ENCODE measurements at regions not wholly inside any gene's neighbourhood (a gene's known extent, or its start where the extent isn't known, plus 50 kb on each side); places are given as distances from the start of the nearest gene placed in this dataset.

DNA sequence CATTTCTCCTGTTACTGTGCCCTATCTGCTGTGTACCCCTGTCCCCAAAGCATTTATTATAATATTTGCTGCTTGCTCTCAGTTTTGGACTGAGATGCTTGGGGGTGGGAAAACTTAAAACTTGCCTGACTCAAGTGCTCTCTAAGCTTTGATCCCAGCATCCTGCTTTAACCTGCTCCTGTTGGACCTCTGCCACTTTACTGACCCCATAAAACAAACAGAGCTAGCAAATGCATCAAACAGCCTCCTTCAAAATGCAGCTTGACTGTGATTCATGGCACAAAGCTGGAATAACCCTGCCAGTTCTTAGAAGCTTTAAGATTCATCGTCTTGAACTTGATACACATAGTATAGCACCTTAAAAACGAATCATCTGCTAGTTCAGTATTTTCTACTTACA, 212.5 kb downstream of the DEPDC1B start (continued):
- TF ChIP-seq ZNF155 (tag by site-specific recombination; IDR thresholded peaks at IDR 0.05) (no peak), ZNF274 (IDR thresholded peaks at IDR 0.05; ENCODE audit: low read length) (no peak), ZNF274 (tag by site-specific recombination; IDR thresholded peaks at IDR 0.05; ENCODE audit: borderline replicate concordance) (no peak), ZNF211 (tag by site-specific recombination; IDR thresholded peaks at IDR 0.05; ENCODE audit: low read depth) (no peak), ZSCAN23 (tag by site-specific recombination; IDR thresholded peaks at IDR 0.05) (no peak)

DNA sequence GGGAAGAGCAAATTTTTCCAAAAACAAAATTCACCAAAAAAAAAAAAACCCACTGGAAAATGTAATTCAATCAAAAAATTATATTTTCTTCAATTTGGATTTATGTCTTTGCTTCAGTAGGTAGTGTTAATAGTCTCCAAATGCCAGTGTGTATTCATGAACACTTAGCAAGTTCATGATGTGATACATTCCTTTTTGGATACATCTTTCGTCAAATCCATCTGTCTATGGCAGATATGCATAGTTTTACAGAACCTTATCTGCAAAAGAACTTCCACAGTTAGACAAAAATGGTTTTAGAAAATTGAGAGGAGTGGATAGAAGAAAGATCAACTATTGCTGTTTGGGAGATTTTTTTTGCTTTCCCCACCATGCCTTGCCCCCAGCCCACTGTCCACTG, 214.6 kb downstream of the DEPDC1B start:
- ChIA-PET CTCF (no interaction called here), POLR2A (no interaction called here)
- H3K27ac ChIP-seq (ENCODE audit: extremely low read depth, low read depth, low read length) = no peak overlapping the region
- TF ChIP-seq ZNF768 (tag by site-specific recombination; IDR thresholded peaks at IDR 0.05) (no peak), HOXA7 (CRISPR knock-in tag; IDR thresholded peaks at IDR 0.05; ENCODE audit: borderline replicate concordance) (no peak), GLIS1 (tag by site-specific recombination; IDR thresholded peaks at IDR 0.05) (no peak), ZNF248 (tag by site-specific recombination; IDR thresholded peaks at IDR 0.05) (no peak), ZNF354C (tag by site-specific recombination; IDR thresholded peaks at IDR 0.05; ENCODE audit: borderline replicate concordance, low read depth) (no peak), KLF8 (tag by site-specific recombination; IDR thresholded peaks at IDR 0.05) (no peak), ZNF677 (tag by site-specific recombination; IDR thresholded peaks at IDR 0.05) (no peak), INSM2 (tag by site-specific recombination; IDR thresholded peaks at IDR 0.05) (no peak), TCF7L2 (IDR thresholded peaks at IDR 0.05; ENCODE audit: borderline replicate concordance, low read depth, low read length) (no peak), KLF7 (tag by site-specific recombination; IDR thresholded peaks at IDR 0.05; ENCODE audit: borderline replicate concordance) (no peak), ZNF138 (tag by site-specific recombination; IDR thresholded peaks at IDR 0.05; ENCODE audit: borderline replicate concordance) (no peak), SETDB1 (IDR thresholded peaks at IDR 0.05; ENCODE audit: insufficient read length, low read length) (no peak), ZNF266 (tag by site-specific recombination; IDR thresholded peaks at IDR 0.05; ENCODE audit: low read depth) (no peak), ZFP3 (tag by site-specific recombination; IDR thresholded peaks at IDR 0.05; ENCODE audit: low read depth) (no peak), MEIS1 (CRISPR knock-in tag; IDR thresholded peaks at IDR 0.05; ENCODE audit: borderline replicate concordance) (no peak), ZNF121 (tag by site-specific recombination; IDR thresholded peaks at IDR 0.05) (no peak), ZBTB44 (tag by site-specific recombination; IDR thresholded peaks at IDR 0.05) (no peak), OVOL3 (tag by site-specific recombination; IDR thresholded peaks at IDR 0.05) (no peak)
- no peaks in the 10 kb centered on the region for H3K36me3 ChIP-seq (ENCODE audit: control insufficient read depth in 2 of 2, insufficient read depth in 1 of 2, low read length in 2 of 2)
- no peaks in the 10 kb centered on the region; the same call in 1 of the 2 replicates for H3K4me1 ChIP-seq (ENCODE audit: control insufficient read depth, insufficient read depth, low read length)
- H3K4me3 ChIP-seq (ENCODE audit: low read depth, low read length) = no peak overlapping the region
- H3K9me3 ChIP-seq (ENCODE audit: control insufficient read depth, insufficient read depth, low read depth, low read length) = no peaks in the 10 kb centered on the region

DNA sequence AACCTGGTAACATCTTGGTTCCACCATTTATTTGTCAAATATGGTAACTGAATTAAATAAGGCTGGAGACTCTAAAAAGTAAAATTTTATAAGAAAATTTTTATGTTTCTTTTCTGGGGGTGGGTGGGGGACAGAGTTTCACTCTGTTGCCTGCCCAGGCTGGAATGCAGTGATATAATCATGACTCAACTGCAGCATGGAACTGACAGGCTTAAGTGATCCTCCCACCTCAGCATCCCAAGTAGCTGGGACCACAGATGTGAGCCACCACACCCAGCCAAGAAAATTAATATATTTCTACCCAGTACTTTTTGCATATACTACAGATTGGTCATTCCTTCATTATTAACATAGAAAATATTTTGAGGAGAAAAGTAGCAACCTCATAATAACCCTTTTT, 216.9 kb downstream of the DEPDC1B start:
- no peaks in the 10 kb centered on the region for H3K36me3 ChIP-seq (ENCODE audit: control insufficient read depth in 2 of 2, insufficient read depth in 1 of 2, low read length in 2 of 2)
- no peaks in the 10 kb centered on the region; the same call in 1 of the 2 replicates for H3K4me1 ChIP-seq (ENCODE audit: control insufficient read depth, insufficient read depth, low read length)
- POLR2A ChIA-PET = no interaction called here
- CTCF ChIA-PET = interaction anchor here (0.6 to 1.0 kb wide), 3 partner anchors 10 to 253 kb away, joined by 3 to 4 read pairs (median 3); no protein-coding TSS in a partner anchor
- H3K27ac ChIP-seq (ENCODE audit: extremely low read depth, low read depth, low read length) = no peak overlapping the region
- TF ChIP-seq ZNF747 (tag by site-specific recombination; IDR thresholded peaks at IDR 0.05) (no peak), ZNF510 (tag by site-specific recombination; IDR thresholded peaks at IDR 0.05; ENCODE audit: insufficient replicate concordance) (no peak), KLF9 (tag by site-specific recombination; IDR thresholded peaks at IDR 0.05; ENCODE audit: low read depth) (no peak), ZNF670 (tag by site-specific recombination; IDR thresholded peaks at IDR 0.05; ENCODE audit: low read depth) (no peak), ZNF548 (tag by site-specific recombination; IDR thresholded peaks at IDR 0.05) (no peak), PRDM6 (tag by site-specific recombination; IDR thresholded peaks at IDR 0.05) (no peak), ZNF792 (tag by site-specific recombination; IDR thresholded peaks at IDR 0.05) (no peak), KLF1 (tag by site-specific recombination; IDR thresholded peaks at IDR 0.05) (no peak)
- H3K4me3 ChIP-seq (ENCODE audit: low read depth, low read length) = no peak overlapping the region
- no peaks in the 10 kb centered on the region for H3K9me3 ChIP-seq (ENCODE audit: control insufficient read depth, insufficient read depth, low read depth, low read length)
